BLaER1 treated with 17β-estradiol and CSF1 and Interleukin-3, amounts not matched to agents 10 nM and 100 nM (cell line): ENCODE measurements at regions not wholly inside any gene's neighbourhood (a gene's known extent, or its start where the extent isn't known, plus 50 kb on each side); places are given as distances from the start of the nearest gene placed in this dataset.
A peak's percentile ranks its signal among the peaks of the same experiment; 100 is the strongest.

Experiments
- H3K27ac ChIP-seq, 11 experiments: shearing (Covaris generic); formaldehyde crosslinking; 2 replicates each; pipeline ENCODE4 v1.8.1; 2022
- H3K27me3 ChIP-seq, 11 experiments: shearing (Covaris generic); formaldehyde crosslinking; 2 replicates each; pipeline ENCODE4 v1.8.1; 2022
- H3K36me3 ChIP-seq, 11 experiments: shearing (Covaris generic); formaldehyde crosslinking; 2 replicates each; pipeline ENCODE4 v1.8.1; 2022
- H3K4me1 ChIP-seq, 10 experiments: shearing (Covaris generic); formaldehyde crosslinking; 2 replicates each; pipeline ENCODE4 v1.8.1; 2022
- H3K4me2 ChIP-seq, 11 experiments: shearing (Covaris generic); formaldehyde crosslinking; 2 replicates each; pipeline ENCODE4 v1.8.1; 2022
- H3K4me3 ChIP-seq, 10 experiments: shearing (Covaris generic); formaldehyde crosslinking; 2 replicates each; pipeline ENCODE4 v1.8.1; 2022
- H3K9ac ChIP-seq, 11 experiments: shearing (Covaris generic); formaldehyde crosslinking; 2 replicates each; pipeline ENCODE4 v1.8.1; 2022
- H3K9me3 ChIP-seq, 11 experiments: shearing (Covaris generic); formaldehyde crosslinking; replicated peaks in 1 of 11; 2 replicates each; pipeline ENCODE4 v1.8.1; 2022
- H4K20me1 ChIP-seq, 11 experiments: shearing (Covaris generic); formaldehyde crosslinking; 2 replicates each; pipeline ENCODE4 v1.8.1; 2022
- Cebpa-rat ChIP-seq, 11 experiments: shearing (Covaris generic); IDR thresholded peaks; 2 replicates each; pipeline ENCODE4 v1.8.1; 2022

GRCh38 chr6:95660544-95660943 lies 83.2 kb downstream of the MANEA start:
- peak overlapping the region in 1 of 11 experiments; percentile 26; a peak in 1 of 22 replicates for H3K27ac ChIP-seq
- TF ChIP-seq Cebpa-rat (IDR thresholded peaks at IDR 0.05) = no peak
- no peak overlapping the region for H3K4me2 ChIP-seq
- no peaks in the 10 kb centered on the region for H4K20me1 ChIP-seq
- peaks cover 0 to 5% (median 0%) of the 10 kb centered on the region in 10 experiments; a peak in 2 of 20 replicates for H3K4me1 ChIP-seq
- H3K36me3 ChIP-seq = no peaks in the 10 kb centered on the region
- peaks cover 0 to 18% (median 0%) of the 10 kb centered on the region in 11 experiments; a peak in 3 of 22 replicates for H3K9me3 ChIP-seq
- no peaks in the 10 kb centered on the region for H3K27me3 ChIP-seq
- H3K9ac ChIP-seq = no peak overlapping the region
- H3K4me3 ChIP-seq = no peak overlapping the region

GRCh38 chr6:95670011-95670463 lies 92.7 kb downstream of the MANEA start:
- H3K27ac ChIP-seq = no peak overlapping the region
- no peaks in the 10 kb centered on the region for H3K4me1 ChIP-seq
- peaks cover 0 to 12% (median 8%) of the 10 kb centered on the region in 11 experiments; a peak in 15 of 22 replicates for H3K9me3 ChIP-seq
- no peak overlapping the region for H3K4me3 ChIP-seq
- H3K27me3 ChIP-seq = no peaks in the 10 kb centered on the region
- no peak overlapping the region for H3K4me2 ChIP-seq
- H4K20me1 ChIP-seq = no peaks in the 10 kb centered on the region
- no peaks in the 10 kb centered on the region for H3K36me3 ChIP-seq
- TF ChIP-seq Cebpa-rat (IDR thresholded peaks at IDR 0.05) = no peak
- no peak overlapping the region for H3K9ac ChIP-seq

- H3K4me3 ChIP-seq = no peak overlapping the region
- H3K4me1 ChIP-seq = no peaks in the 10 kb centered on the region
- TF ChIP-seq Cebpa-rat (IDR thresholded peaks at IDR 0.05) = no peak
Measured at GRCh38 chr6:95676011-95676628, 98.8 kb downstream of the MANEA start.

GRCh38 chr6:95679981-95680380 lies 102.6 kb downstream of the MANEA start:
- Histone ChIP-seq H3K36me3 (no peaks in the 10 kb centered on the region), H3K4me2 (no peak overlapping the region), H3K4me1 (peaks cover 0 to 5% (median 0%) of the 10 kb centered on the region in 10 experiments; a peak in 1 of 20 replicates), H3K27ac (no peak overlapping the region), H4K20me1 (no peaks in the 10 kb centered on the region), H3K9ac (no peak overlapping the region), H3K27me3 (no peaks in the 10 kb centered on the region), H3K4me3 (no peak overlapping the region), H3K9me3 (no peaks in the 10 kb centered on the region)
- no peak for TF ChIP-seq Cebpa-rat (IDR thresholded peaks at IDR 0.05)

More at GRCh38 chr6:95676011-95676628, 98.8 kb downstream of the MANEA start:
- Histone ChIP-seq H3K9me3 (no peaks in the 10 kb centered on the region), H4K20me1 (no peaks in the 10 kb centered on the region), H3K27ac (no peak overlapping the region), H3K27me3 (no peaks in the 10 kb centered on the region), H3K4me2 (no peak overlapping the region), H3K36me3 (no peaks in the 10 kb centered on the region), H3K9ac (no peak overlapping the region)

GRCh38 chr6:95681736-95682135 lies 104.4 kb downstream of the MANEA start:
- no peak overlapping the region for H3K4me2 ChIP-seq
- H4K20me1 ChIP-seq = no peaks in the 10 kb centered on the region
- peaks cover 0 to 5% (median 0%) of the 10 kb centered on the region in 10 experiments; a peak in 1 of 20 replicates for H3K4me1 ChIP-seq
- TF ChIP-seq Cebpa-rat (IDR thresholded peaks at IDR 0.05) = no peak
- no peak overlapping the region for H3K27ac ChIP-seq
- H3K9ac ChIP-seq = no peak overlapping the region
- H3K9me3 ChIP-seq = no peaks in the 10 kb centered on the region
- H3K27me3 ChIP-seq = no peaks in the 10 kb centered on the region
- no peaks in the 10 kb centered on the region for H3K36me3 ChIP-seq
- H3K4me3 ChIP-seq = no peak overlapping the region

- Histone ChIP-seq H3K4me2 (no peak overlapping the region), H3K36me3 (no peaks in the 10 kb centered on the region), H3K9ac (no peak overlapping the region), H3K9me3 (no peaks in the 10 kb centered on the region), H3K4me1 (peaks cover 0 to 5% (median 0%) of the 10 kb centered on the region in 10 experiments; a peak in 1 of 20 replicates), H4K20me1 (no peaks in the 10 kb centered on the region), H3K27me3 (no peaks in the 10 kb centered on the region), H3K4me3 (no peak overlapping the region), H3K27ac (no peak overlapping the region)
- no peak for TF ChIP-seq Cebpa-rat (IDR thresholded peaks at IDR 0.05)
Measured at GRCh38 chr6:95682476-95682875, 105.1 kb downstream of the MANEA start.

- H3K9me3 ChIP-seq = no peaks in the 10 kb centered on the region
- H4K20me1 ChIP-seq = no peaks in the 10 kb centered on the region
- H3K36me3 ChIP-seq = no peaks in the 10 kb centered on the region
- H3K9ac ChIP-seq = no peak overlapping the region
- H3K4me3 ChIP-seq = no peak overlapping the region
- H3K4me2 ChIP-seq = no peak overlapping the region
- H3K27me3 ChIP-seq = no peaks in the 10 kb centered on the region
- no peak for TF ChIP-seq Cebpa-rat (IDR thresholded peaks at IDR 0.05)
- peaks cover 0 to 5% (median 0%) of the 10 kb centered on the region in 10 experiments; a peak in 2 of 20 replicates for H3K4me1 ChIP-seq
- no peak overlapping the region for H3K27ac ChIP-seq
Measured at GRCh38 chr6:95685822-95686221, 108.5 kb downstream of the MANEA start.

GRCh38 chr6:95686272-95686671 lies 108.9 kb downstream of the MANEA start:
- TF ChIP-seq Cebpa-rat (IDR thresholded peaks at IDR 0.05) = no peak
- Histone ChIP-seq H3K36me3 (no peaks in the 10 kb centered on the region), H3K27ac (no peak overlapping the region), H3K9ac (no peak overlapping the region), H3K27me3 (no peaks in the 10 kb centered on the region), H4K20me1 (no peaks in the 10 kb centered on the region), H3K4me3 (no peak overlapping the region), H3K4me1 (peaks cover 0 to 5% (median 0%) of the 10 kb centered on the region in 10 experiments; a peak in 2 of 20 replicates), H3K9me3 (no peaks in the 10 kb centered on the region), H3K4me2 (no peak overlapping the region)

GRCh38 chr6:95686895-95687294 lies 109.6 kb downstream of the MANEA start:
- Histone ChIP-seq H4K20me1 (no peaks in the 10 kb centered on the region), H3K4me1 (peaks cover 0 to 5% (median 0%) of the 10 kb centered on the region in 10 experiments; a peak in 2 of 20 replicates), H3K9me3 (no peaks in the 10 kb centered on the region), H3K4me2 (no peak overlapping the region), H3K36me3 (no peaks in the 10 kb centered on the region), H3K27me3 (no peaks in the 10 kb centered on the region), H3K4me3 (no peak overlapping the region), H3K9ac (no peak overlapping the region), H3K27ac (no peak overlapping the region)
- TF ChIP-seq Cebpa-rat (IDR thresholded peaks at IDR 0.05) = no peak

GRCh38 chr6:95687839-95688238 lies 110.5 kb downstream of the MANEA start:
- Histone ChIP-seq H3K4me1 (peaks cover 0 to 5% (median 0%) of the 10 kb centered on the region in 10 experiments; a peak in 1 of 20 replicates), H3K4me2 (no peak overlapping the region), H3K9ac (no peak overlapping the region), H4K20me1 (no peaks in the 10 kb centered on the region; a peak in 1 of 22 replicates), H3K27ac (no peak overlapping the region), H3K27me3 (no peaks in the 10 kb centered on the region), H3K9me3 (no peaks in the 10 kb centered on the region), H3K36me3 (no peaks in the 10 kb centered on the region), H3K4me3 (no peak overlapping the region)
- TF ChIP-seq Cebpa-rat (IDR thresholded peaks at IDR 0.05) = no peak
